Kidney tubule cell (primary cell): ENCODE measurements at regions not wholly inside any gene's neighbourhood (a gene's known extent, or its start where the extent isn't known, plus 50 kb on each side); places are given as distances from the start of the nearest gene placed in this dataset.

Experiments used
- DNase-seq: peaks from one replicate; pipeline ENCODE4 v3.0.0-alpha.2; 2018; ENCODE audit warnings: low spot score

- no peak for DNase-seq
These were observed 171.3 kb downstream of the C5orf15 start for GRCh38 chr5:133797167-133797566.

- no peak for DNase-seq
These were observed 172.2 kb downstream of the C5orf15 start for GRCh38 chr5:133796186-133796585.

DNA sequence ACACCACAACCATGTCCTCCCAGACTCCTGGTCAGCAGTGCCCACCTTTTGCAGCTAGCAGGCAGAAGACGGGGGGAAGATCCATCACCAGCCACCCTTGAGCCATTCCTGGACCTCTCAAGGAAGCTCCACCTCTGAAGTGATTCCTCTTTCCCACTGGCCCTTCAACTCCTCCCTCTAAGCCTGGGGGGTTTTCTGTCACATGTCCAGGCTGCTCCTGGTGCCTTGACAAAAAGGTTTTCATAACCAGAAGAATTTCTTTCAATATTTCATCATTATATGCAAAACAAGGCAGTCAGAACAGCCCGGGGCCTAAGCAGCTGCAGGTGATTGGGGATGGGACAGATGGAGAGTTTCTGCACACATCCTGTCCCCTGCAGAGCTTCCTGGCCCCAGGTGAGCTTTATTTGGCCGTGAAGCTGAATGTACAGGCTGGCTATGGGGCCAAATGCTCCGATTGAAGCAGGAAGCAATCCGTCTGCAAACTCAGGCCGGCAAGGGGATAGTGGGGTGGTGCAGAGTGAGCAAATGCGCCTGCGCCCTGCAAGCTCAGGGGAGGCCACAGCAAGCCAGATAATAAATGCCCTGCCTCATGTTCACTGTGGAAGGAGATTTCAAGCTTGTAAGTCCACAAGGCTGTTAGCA, 173.5 kb downstream of the C5orf15 start:
- no peak for DNase-seq

- no peak for DNase-seq
These were observed 174.5 kb downstream of the C5orf15 start for GRCh38 chr5:133793756-133794465.

DNA sequence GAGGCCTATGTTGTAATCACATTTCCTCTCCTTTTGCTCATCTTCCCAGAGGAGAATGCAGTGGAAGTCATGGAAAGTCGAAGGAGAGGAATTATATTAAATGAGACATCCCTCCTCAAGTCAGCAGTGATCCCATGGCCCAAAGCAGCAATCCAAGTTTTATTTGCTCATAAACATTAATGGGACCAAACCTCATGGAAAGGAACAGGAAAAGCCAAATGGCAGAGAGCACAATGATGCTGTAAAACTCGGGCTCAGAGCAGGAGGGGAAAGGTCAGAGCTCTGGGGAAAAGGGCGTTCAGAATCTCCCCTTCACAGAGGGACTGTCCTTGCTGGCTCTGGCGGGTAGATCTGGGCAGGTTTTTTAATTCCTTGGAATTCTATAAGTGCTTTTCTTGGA, 175.8 kb downstream of the C5orf15 start:
- DNase-seq, result no peak

- DNase-seq, result no peak
These were observed 176.4 kb downstream of the C5orf15 start for GRCh38 chr5:133792024-133792423.

- no peak for DNase-seq
These were observed 177.5 kb downstream of the C5orf15 start for GRCh38 chr5:133790898-133791297.

DNA sequence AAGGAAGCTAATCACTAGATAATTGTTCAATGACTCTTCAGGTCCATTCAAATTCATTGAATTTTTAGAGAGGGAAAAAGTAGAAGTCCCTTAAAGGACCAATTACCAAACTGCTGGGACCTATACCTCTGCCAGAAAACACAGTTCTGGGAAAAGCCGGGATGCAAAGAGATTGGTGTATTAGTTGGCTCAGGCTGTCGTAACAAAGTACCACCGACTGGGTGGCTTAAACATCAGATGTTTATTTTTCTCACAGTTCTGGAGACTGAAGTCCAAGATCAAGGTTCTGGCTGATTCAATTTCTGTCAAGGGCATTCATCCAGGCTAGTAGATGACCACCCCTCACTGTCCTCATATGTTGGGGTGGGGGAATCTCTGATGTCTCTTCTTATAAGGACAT, 177.1 kb upstream of the FSTL4 start:
- no peak for DNase-seq

DNA sequence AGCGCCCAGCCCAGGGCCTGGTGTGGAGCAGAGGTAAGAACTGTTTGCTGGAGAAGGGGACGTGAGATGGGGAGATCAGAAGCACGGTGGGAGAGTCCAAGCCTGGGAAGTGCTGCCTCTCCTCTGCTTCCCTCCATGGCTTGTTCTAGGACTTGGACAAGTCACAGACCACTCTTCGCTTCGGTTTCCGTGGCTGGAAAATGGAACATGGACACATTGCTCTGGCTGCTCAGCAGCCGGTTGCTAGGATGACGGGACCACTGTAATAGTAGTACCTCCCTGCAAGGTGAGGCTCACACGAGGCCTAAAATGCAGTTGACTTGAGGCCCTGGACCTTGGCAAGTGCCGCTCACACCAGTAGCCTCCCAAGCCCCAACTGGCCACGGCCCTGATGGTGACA, 175.8 kb upstream of the FSTL4 start:
- no peak for DNase-seq

DNA sequence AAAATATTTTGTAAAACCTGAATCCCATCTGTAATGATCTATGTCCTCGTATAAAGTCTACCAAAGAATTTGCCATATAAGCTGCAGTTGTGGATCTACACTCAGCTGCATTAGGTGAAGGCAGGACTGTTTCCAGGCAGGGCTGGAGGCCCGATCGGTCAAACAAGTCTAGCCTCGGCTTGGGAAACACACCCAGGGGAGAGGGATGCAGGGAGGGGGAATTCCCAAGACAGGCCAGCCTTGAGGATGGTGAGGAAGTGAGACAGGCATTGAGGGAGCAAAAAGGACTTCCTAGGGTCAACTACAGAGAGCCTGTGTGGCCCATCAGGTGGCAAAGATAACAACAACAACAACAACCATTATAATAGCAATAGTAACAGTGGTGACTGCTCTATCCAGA, 174.1 kb upstream of the FSTL4 start:
- DNase-seq, result no peak

DNA sequence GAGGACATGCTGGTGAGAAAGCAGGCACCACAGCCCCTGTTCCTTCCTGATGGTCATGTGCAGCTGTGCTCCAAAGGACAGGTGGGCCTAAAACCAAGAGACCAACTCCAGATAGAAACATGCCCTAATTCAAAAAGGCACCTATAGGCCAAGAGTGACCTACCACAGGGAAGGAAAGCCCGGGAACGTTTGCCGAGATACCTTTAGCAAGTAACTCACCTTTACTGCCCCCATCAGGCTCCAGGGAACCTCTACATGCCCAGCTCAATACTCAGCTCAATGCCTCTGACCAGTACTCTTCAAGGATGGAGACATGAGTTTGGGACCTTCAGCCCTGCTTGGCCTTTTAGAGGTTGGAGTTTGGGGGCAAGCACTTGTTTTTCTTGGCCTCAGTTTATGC, 172.8 kb upstream of the FSTL4 start:
- no peak for DNase-seq

- no peak for DNase-seq
These were observed 171.1 kb upstream of the FSTL4 start for GRCh38 chr5:133783481-133783880.

DNA sequence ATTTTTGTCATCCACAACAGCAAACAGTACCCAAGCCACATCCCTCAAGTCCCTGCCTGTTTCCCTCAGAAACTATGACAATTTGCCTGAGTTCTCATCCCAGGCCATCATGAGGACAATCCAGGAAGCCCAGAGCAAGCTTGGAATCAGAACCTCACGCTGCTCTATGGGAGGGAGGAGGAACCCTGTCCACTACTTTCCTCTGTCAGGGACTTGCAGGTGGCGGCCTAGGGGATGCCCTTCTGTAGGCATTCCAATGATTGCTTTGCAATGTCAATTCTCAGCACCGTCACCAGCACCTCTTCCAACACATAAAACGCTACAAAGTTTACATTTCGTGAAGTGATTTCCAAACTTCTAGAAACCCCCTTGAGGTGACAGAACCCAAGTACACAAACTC, 170.4 kb upstream of the FSTL4 start:
- DNase-seq, result no peak

DNA sequence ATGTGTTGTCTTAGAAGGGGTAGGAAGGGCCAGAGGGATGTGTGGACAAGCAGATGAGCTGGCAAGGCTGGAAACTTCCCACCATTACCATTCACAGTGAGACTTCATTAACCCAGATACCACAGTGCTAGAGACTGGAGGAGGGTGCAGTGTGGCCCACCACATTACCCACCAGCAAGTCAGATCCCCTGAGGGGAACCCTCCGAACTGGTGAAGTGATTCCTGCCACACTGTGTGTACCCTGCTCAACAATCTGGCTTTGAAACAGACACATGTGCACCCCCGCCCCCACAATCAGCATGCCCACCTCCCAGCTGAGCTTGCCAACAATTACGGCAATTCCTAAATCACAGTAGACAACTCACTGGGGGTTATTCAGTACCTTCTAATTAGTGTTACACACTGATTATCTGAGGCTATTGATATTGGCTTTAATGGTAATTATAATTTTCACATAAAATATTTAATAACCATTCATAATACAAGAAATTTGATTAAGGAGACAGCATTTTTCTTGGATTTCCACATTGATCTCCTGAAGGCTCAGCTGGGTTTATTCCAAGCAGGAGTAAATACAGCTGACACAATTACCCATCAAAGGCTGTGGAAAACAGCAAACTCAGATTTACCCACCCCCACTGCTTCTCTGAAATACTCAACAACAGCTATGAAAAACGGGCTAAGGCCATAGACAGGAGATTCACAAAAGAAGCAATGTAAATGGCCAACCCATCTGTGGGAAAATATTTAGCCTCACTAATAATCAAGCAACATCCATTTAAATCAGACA, 169.3 kb upstream of the FSTL4 start:
- no peak for DNase-seq

DNA sequence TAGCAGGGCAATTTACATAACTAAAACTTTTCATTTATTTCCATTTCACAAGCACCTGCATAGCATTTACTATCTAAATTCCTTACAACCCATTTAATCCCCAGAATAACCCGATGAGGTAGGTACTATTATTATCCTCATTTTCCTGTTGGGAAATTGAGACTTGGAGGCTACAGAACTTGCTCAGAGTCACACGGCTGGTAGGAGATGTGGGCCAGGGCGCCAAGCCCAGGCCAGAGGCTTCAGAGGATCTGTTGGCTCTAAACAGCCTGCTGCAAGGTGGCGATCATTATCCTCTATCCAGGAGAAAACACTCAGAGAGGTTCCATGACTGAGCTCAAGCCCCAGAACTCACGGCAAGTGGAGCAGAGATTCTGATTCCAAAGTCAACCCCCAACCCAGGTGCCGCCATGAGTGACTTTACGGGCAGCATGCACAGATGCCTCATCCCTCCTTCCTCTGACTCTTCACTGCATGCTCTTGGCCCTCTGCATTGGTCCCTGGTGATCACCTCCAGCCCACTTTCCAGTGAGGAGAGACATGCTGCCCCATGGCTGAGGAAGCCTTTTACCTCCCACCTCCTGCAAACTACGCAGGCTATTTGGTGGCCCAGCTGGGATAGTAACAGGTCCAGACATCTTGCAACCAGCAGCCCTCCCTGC, 168.4 kb upstream of the FSTL4 start:
- DNase-seq, result no peak

GRCh38 chr5:133779828-133780475, 167.6 kb upstream of the FSTL4 start:
- no peak for DNase-seq

DNA sequence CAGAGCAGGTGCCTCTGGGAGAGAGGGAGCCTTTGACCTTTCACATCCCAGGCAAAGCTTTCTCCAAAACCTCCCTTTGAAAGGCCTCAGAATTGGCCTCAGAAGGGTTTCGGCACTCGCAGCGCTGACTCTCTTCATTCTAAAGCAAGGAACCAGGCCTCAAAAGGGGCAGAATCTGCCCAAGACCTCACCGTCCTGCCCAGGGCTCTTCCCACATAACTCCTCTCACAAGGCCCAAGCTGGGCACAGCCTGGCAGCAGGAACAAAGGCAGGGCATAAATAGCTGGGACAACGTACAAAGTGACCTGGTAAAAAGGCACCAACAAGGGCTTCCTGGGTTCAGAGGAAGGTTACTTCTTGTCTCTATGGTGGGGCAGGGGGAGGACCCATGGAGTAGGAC, 166.3 kb upstream of the FSTL4 start:
- DNase-seq, result no peak

DNA sequence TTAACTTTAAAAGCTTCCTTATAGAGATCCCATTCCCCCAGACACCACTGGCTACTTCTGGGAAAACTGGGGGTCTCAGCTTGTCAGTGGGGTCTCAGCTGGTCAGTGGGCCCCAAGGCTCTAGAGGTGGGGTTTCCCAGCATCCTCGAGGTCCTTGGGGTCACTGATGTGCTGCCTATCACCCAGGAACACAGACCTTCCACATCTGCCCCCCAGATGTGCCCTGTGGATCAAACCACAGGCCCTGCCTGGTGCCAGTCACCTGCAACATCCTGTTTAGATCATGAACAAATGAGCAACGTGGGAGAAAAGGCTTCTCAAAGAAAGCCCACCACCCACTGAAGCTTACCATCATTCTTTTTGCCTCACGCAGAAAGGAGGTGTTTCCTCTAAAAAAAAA, 165.6 kb upstream of the FSTL4 start:
- no peak for DNase-seq

DNA sequence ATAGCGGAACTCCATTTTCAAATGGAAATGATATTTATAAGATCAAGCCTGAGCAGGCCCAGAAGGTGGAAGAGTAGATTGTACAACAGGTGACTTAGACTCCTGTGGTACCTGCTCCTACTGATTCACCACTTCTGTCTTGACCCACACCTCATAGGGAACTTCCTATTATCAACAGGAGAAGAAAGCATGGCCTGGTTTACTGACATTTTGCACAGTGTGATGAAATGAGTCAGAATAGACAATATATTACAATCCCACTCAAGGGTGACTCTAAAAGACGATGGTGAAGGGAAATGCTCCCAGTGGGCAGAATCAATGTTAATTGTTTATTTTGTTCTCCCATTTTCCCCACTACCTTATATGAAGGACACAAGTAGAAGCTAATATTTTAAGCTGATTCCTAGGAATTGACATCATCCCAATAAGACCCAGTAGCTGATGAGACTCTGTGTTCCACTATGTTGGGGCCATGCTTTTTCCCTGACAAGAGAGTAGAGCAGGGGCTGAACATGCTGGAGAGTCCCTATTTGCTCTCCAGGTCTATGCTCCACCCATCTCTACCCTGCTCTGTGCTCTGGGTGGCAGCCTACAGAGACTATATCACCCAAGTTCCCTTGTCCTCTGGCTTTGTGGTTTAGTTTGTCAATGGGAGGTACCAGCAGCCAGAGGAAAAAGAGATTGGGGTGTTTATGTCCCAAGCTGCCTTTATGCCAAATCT, 163.4 kb upstream of the FSTL4 start:
- DNase-seq, result no peak

- no peak for DNase-seq
These were observed 161.2 kb upstream of the FSTL4 start for GRCh38 chr5:133773247-133774202.
